Calu3 (cell line): ENCODE measurements at regions not wholly inside any gene's neighbourhood (a gene's known extent, or its start where the extent isn't known, plus 50 kb on each side); places are given as distances from the start of the nearest gene placed in this dataset.

Experiments
- BruUV-seq: library from RNA; stranded (reverse); fragments of 400-500 nt; replicated peaks from 2 replicates; lab custom pipeline; 2021; lab: Mats Ljungman, UMichigan
- CTCF ChIA-PET: fragments of 300-600 bp; sonication (Branson Sonifier 250); formaldehyde crosslinking; loops from one replicate; lab custom pipeline; 2022; ENCODE audit warnings: antibody characterized with exemption; lab: Charles Lee
- DNase-seq: peaks from one replicate; pipeline ENCODE4 v3.0.0; 2022
- H3K27ac Mint-ChIP-seq: one replicate; pipeline ENCODE4 v1.8.0; 2022; ENCODE audit warnings: mixed read lengths; ENCODE audit not compliant: unreplicated experiment
- H3K27me3 Mint-ChIP-seq: one replicate; pipeline ENCODE4 v1.8.0; 2022; ENCODE audit warnings: mixed read lengths; ENCODE audit not compliant: unreplicated experiment
- H3K36me3 Mint-ChIP-seq: one replicate; pipeline ENCODE4 v1.8.0; 2022; ENCODE audit warnings: mild to moderate bottlenecking, moderate library complexity, mixed read lengths; ENCODE audit not compliant: insufficient read depth, unreplicated experiment
- H3K4me1 Mint-ChIP-seq: one replicate; pipeline ENCODE4 v1.8.0; 2022; ENCODE audit warnings: mild to moderate bottlenecking, low read depth, mixed read lengths; ENCODE audit not compliant: unreplicated experiment
- H3K4me3 Mint-ChIP-seq: one replicate; pipeline ENCODE4 v1.8.0; 2022; ENCODE audit warnings: mild to moderate bottlenecking, low read depth, moderate library complexity, mixed read lengths; ENCODE audit not compliant: unreplicated experiment
- H3K9me3 Mint-ChIP-seq: one replicate; pipeline ENCODE4 v1.8.0; 2022; ENCODE audit warnings: low read depth, mixed read lengths; ENCODE audit not compliant: unreplicated experiment
- CTCF ChIP-seq: fragments of 200-600 bp; IDR thresholded peaks from one replicate; pipeline ENCODE4 v1.8.0; 2022; ENCODE audit warnings: antibody characterized with exemption; ENCODE audit not compliant: unreplicated experiment
- intact Hi-C: fragments of 100-400 bp; cut with micrococcal nuclease; formaldehyde crosslinking; loops from one replicate; pipeline ENCODE4 v1.10.0; 2022; ENCODE audit not compliant: unreplicated experiment

DNA sequence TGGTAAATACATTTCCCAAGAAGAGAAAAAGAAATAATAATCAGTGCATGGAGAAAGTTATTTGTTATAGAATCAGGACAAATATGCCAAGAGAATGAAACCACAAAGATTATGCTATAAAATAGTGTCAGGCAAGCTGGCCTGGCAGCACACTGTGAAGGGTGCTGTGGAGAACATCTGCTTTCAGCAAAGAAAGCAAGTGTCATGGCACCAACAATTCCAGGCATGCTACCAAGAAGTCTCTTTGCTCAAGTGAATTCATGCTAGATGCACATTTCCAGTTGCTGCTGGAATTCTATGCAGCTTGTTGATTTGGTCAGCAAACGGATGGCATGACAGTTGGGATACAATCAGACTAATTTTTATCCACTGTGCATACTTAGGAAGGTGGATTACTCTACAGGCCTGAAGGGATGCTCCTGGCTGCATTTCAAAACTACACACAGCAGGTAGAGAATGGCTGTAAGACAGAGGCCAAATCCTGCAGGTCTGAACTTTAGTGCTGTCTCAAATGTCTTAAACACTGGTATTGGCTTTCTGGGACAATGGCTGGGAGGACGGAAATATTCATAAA, 154.6 kb upstream of the FAT1 start:
- CTCF ChIA-PET, result no interaction called here
- intact Hi-C loops, result no loop called here
- H3K27me3 Mint-ChIP-seq, result no peaks in the 10 kb centered on the region
- peaks cover 22% of the 10 kb centered on the region for H3K4me1 Mint-ChIP-seq
- no peak overlapping the region for H3K27ac Mint-ChIP-seq
- no peak for DNase-seq
- no peak for TF ChIP-seq CTCF
- no peak overlapping the region for H3K4me3 Mint-ChIP-seq
- no TSS peak for BruUV-seq
- H3K36me3 Mint-ChIP-seq, result no peaks in the 10 kb centered on the region
- H3K9me3 Mint-ChIP-seq, result peaks cover 7% of the 10 kb centered on the region

GRCh38 chr4:186881521-186882220, 158.0 kb upstream of the FAT1 start:
- H3K27ac Mint-ChIP-seq, result no peak overlapping the region
- BruUV-seq, result no TSS peak
- H3K4me3 Mint-ChIP-seq, result no peak overlapping the region

DNA sequence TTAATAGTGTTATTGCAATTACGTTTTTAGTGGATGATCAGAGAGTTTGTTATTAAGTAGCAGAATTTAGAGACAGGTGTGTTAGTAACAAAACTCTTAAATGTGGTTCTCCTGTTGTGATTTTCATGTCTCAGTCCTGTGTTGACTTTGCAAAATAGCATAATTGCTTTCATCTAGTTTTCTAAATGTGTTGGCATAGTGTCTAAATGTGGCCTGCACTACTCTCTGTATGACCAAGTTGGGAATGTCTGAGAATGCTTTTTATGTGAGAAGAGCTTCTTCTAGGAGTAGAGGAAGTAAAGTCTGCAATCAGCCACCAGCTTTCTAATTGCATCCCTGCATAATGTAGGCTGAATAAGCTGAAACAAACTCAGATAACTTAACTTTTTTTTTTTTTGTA, 158.6 kb upstream of the FAT1 start:
- Mint-ChIP-seq H3K4me3 (no peak overlapping the region), H3K4me1 (peaks cover 22% of the 10 kb centered on the region), H3K9me3 (no peaks in the 10 kb centered on the region), H3K27ac (no peak overlapping the region), H3K27me3 (no peaks in the 10 kb centered on the region), H3K36me3 (peaks cover 5% of the 10 kb centered on the region)
- CTCF ChIA-PET, result no interaction called here
- no peak for TF ChIP-seq CTCF
- intact Hi-C loops, result no loop called here
- no TSS peak for BruUV-seq
- no peak for DNase-seq

More at GRCh38 chr4:186881521-186882220, 158.0 kb upstream of the FAT1 start:
- Mint-ChIP-seq H3K9me3 (no peaks in the 10 kb centered on the region), H3K4me1 (peaks cover 22% of the 10 kb centered on the region), H3K27me3 (no peaks in the 10 kb centered on the region), H3K36me3 (peaks cover 5% of the 10 kb centered on the region)
- TF ChIP-seq CTCF, result no peak
- CTCF ChIA-PET, result no interaction called here
- no peak for DNase-seq
- intact Hi-C loops, result no loop called here

DNA sequence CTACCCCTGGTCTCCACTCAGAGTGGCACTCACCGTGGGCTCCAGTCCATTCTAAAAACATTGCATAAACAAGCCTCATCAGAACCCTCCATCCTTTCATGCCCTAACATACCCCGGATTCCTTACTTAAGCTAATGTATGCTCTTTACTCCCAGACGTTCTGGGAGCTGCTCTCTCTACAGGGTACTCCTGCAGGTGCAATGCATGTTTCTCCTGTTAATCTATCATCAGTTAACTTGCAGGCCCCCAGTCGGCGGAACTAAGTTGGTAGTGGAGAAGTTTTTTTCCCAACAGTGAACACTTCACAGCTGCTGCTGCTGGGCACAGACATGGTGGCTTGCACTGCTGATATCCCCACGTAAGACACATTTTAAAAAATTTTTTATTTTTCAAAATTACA, 161.6 kb upstream of the FAT1 start:
- no TSS peak for BruUV-seq
- H3K27ac Mint-ChIP-seq, result no peak overlapping the region
- no peak for TF ChIP-seq CTCF
- intact Hi-C loops, result no loop called here
- peaks cover 4% of the 10 kb centered on the region for H3K9me3 Mint-ChIP-seq
- H3K4me3 Mint-ChIP-seq, result no peak overlapping the region
- DNase-seq, result no peak
- CTCF ChIA-PET, result no interaction called here
- peaks cover 22% of the 10 kb centered on the region for H3K4me1 Mint-ChIP-seq
- peaks cover 6% of the 10 kb centered on the region for H3K36me3 Mint-ChIP-seq
- H3K27me3 Mint-ChIP-seq, result no peaks in the 10 kb centered on the region
